Left hindlimb (tissue), 1 donor: ENCODE measurements at regions not wholly inside any gene's neighbourhood (a gene's known extent, or its start where the extent isn't known, plus 50 kb on each side); places are given as distances from the start of the nearest gene placed in this dataset.
"Not testable (repeated sequence)": the region's sequence is repeated elsewhere in the genome, so short reads cannot be mapped to it uniquely, and the experiment has no call there.

Source experiments
- DNase-seq: peaks from one replicate; pipeline ENCODE4 v3.0.0-alpha.2; 2018

GRCh38 chr7:6939126-6939525 is 113.1 kb upstream of the CCZ1B start:
- not testable (repeated sequence) for DNase-seq

- DNase-seq: not testable (repeated sequence)
These were observed 113.8 kb upstream of the CCZ1B start for GRCh38 chr7:6939896-6940295.

- DNase-seq: not testable (repeated sequence)
These were observed 120.8 kb upstream of the CCZ1B start for GRCh38 chr7:6946873-6947272.

GRCh38 chr7:6950231-6950630 is 124.2 kb upstream of the CCZ1B start:
- DNase-seq: not testable (repeated sequence)

DNA sequence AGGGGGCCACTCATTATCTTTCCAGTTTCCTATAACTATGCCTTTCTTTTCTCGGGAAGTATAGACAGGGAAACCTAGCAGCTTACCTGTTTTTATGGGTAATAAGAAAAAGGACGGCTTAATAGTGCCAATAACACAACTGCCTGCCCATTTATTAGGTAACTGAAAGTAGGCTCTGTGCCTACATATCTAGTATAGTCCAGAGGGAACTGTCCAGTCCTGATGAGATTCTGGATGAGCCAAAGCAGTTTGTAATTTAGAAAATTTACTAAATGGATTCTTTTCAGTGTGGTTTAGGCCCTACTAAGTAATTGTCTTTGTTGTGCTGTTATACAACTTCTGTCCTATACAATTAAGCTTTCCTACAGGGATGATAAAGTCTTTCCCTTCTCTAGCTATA is 125.5 kb upstream of the CCZ1B start:
- DNase-seq: not testable (repeated sequence)

DNA sequence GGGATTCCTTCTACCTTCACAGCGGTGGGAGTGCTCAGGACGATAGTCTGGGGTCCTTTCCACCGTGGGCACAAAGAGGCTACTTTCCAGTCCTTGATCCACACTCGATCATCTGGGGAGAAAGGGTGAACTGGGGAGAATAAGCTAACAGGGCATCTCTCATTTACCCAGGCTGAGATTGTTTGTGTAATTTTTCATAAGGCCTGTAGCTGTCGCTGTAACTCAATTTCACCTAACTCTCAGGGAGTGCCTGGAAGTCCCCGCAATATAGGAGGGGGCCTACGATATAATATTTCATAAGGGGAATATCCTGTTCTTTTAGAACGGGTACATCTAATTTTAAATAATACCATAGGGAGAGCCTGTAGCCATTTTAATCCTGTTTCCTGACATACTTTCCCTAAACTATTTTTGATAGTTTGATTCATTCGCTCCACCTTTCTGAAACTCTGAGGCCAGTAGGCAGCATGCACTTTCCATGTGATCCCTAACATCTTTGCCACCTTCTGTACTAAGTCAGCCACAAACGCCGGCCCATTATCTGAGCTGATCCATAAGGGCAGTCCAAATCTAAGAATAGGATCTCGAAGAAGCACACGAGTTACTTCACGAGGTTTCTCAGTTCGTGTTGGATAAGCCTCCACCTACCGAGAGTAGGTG is 127.2 kb upstream of the CCZ1B start:
- DNase-seq: not testable (repeated sequence)

DNA sequence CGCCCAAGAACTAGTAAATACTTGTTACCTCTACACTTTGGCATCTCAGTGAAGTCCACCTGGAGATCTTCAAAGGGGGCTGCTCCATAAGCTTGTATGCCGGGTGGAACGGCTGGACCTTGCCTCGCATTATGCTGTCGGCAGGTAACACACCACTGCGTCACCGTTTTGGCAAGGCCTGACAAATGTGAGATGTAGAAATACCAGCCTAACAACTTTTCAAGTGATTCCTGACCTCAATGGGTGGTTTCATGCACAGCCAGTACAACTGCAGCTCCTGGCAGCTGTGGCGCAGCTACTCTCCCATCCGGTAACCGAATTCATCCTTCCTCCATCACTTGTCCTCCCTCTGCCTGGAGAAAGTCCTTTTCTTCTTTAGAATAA is 127.7 kb upstream of the CCZ1B start:
- not testable (repeated sequence) for DNase-seq

DNA sequence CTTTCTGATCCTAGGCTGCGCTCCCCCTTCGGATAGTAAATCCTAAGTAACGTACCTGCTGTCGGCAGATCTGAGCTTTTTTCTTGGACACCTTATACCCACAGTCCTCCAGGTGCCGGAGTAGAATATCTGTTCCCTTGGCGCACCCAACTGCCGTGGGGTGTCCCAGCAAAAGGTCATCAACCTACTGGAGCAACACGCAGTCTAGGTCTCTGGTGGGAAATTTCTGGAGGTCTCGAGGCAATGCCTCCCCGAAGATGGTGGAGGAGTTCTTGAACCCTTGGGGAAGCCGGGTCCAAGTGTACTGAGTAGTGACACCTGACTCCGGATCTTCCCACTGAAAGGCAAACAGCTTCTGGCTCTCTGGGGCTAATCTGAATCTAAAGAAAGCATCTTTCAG is 129.3 kb upstream of the CCZ1B start:
- DNase-seq: not testable (repeated sequence)

GRCh38 chr7:6955990-6956566 is 130.0 kb upstream of the CCZ1B start:
- not testable (repeated sequence) for DNase-seq

- not testable (repeated sequence) for DNase-seq
These were observed 132.3 kb upstream of the CCZ1B start for GRCh38 chr7:6958371-6958770.

GRCh38 chr7:6959942-6960341 is 133.9 kb upstream of the CCZ1B start:
- not testable (repeated sequence) for DNase-seq

GRCh38 chr7:6962871-6963270 is 136.8 kb upstream of the CCZ1B start:
- not testable (repeated sequence) for DNase-seq

DNA sequence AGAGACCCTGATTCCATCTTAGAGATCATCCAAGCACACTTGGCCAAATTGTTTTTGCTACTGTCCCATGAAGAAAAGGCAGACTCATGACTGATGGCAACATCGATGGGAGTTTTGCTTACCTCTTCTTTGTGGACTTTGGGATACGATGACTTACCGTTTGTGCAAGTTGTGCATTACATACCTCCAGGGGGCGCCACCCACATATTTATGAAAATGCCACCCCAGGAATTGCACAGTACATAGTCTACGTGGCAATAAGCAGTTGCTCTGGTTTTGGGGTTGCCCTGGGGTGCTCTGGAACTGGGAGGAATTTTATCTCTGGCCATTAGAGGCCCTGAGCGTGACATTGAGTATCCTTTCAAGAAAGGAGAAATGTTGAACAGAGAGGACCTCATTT is 139.0 kb upstream of the CCZ1B start:
- not testable (repeated sequence) for DNase-seq

- not testable (repeated sequence) for DNase-seq
These were observed 144.1 kb upstream of the CCZ1B start for GRCh38 chr7:6970180-6970579.

- DNase-seq: not testable (repeated sequence)
These were observed 148.8 kb upstream of the CCZ1B start for GRCh38 chr7:6974876-6975275.

- DNase-seq: not testable (repeated sequence)
These were observed 149.3 kb upstream of the CCZ1B start for GRCh38 chr7:6975346-6975745.

DNA sequence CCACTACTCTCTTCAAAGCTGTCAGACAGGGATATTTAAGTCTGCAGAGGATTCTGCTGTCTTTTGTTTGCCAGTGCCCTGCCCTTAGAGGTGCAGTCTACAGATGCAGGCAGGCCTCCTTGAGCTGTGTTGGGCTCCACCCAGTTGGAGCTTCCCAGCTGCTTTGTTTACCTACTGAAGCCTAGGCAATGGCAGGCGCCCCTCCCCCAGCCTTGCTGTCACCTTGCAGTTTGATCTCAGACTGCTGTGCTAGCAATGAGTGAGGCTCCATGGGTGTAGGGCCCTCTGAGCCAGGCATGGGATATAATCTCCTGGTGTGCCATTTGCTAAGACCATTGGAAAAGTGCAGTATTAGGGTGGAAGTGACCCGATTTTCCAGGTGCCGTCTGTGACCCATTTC is 151.3 kb upstream of the CCZ1B start:
- not testable (repeated sequence) for DNase-seq

DNA sequence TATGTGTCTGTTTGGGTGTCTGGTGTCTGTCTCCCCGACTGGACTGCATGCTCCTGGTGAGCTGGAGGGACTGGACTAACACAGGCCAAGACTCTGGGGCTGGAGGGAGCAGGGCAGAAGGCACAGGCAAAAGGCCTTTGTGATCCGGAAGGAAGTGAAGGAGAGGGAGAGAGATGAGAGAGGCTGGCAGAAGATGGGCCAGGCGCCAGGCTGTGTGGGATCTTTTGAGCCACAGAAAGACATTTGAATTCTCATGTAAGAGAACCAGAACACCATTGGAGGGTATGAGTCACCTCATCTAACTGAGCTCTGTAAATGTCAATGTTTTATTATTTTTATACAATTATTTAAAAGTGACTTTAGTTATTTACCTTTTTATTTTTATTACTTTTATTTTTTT is 152.3 kb upstream of the CCZ1B start:
- DNase-seq: not testable (repeated sequence)

DNA sequence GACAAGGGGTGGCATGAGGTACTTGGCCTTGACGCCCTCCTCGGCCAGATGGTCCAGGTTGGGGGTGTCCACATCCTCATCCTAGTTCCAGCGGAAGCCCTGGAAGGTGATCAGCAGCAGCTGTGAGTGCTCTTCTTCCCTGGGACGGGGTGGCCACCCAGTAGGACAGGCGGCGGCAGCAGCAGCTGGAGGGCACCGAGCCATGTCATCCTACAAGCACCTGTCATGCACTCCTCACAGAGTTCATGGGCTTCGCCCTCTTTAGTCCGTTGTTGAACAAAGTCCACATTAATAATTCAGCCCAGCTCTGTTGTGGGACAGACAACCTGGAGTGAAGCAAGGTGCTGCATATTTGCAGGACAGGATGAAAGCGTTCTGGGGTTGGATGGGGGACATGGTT is 153.4 kb upstream of the CCZ1B start:
- DNase-seq: not testable (repeated sequence)

GRCh38 chr7:6982375-6982774 is 156.3 kb upstream of the CCZ1B start:
- DNase-seq: not testable (repeated sequence)

- not testable (repeated sequence) for DNase-seq
These were observed 160.8 kb upstream of the CCZ1B start for GRCh38 chr7:6986892-6987291.

DNA sequence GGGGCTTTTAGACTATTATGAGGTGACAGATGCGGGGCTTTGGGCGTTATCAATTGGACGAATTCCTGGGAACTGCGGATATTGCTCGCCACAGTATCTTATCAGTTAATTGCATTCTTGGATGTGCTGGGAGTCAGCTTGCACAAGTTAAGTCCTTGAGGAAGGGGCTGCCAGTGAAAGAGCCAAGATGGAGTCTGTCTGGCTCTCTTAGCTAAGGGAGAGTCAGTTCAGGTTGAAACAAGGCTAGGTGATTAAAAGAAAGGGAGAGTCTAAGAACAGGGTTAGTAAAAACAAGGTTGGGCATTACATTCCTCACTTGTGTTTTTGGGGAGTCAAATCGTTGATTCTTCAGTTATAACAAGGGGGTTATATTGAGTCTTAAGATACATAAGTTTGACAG is 162.5 kb upstream of the CCZ1B start:
- not testable (repeated sequence) for DNase-seq

DNA sequence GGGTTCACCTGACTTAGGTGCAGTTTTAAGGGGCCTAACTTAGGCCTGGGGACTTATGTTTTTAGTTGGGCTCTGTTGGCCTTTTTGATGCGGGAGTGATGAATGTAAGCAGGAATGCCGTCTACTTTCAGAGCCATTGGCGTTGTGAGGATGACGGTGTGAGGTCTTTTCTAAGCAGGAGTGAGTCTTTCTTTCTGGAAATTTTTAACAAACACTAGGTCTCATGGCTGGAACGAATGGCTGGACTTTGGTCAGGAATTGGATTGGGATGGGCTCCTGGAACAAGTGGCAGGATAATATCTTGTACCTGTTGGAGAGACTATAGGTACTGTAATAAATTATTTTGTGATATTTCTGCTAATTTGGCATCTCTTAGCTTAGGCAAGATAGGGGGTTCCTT is 163.9 kb upstream of the CCZ1B start:
- not testable (repeated sequence) for DNase-seq

GRCh38 chr7:6990426-6991152 is 164.5 kb upstream of the CCZ1B start:
- not testable (repeated sequence) for DNase-seq
